H1 (cell line): ENCODE measurements at regions not wholly inside any gene's neighbourhood (a gene's known extent, or its start where the extent isn't known, plus 50 kb on each side); places are given as distances from the start of the nearest gene placed in this dataset.

Experiments used
- POLR2A ChIP-seq, 2 experiments: IDR thresholded peaks; 1 replicate in 1 of 2; 2 replicates in 1 of 2; pipeline ENCODE4 v1.6.1; 2011; ENCODE audit warnings: low read depth in 2 of 2, low read length in 2 of 2, mild to moderate bottlenecking in 2 of 2; ENCODE audit errors: control extremely low read depth in 1 of 2
- USF2 ChIP-seq: IDR thresholded peaks from 2 replicates; pipeline ENCODE4 v1.6.1; 2011; ENCODE audit warnings: low read length, improper control_type of control experiment

GRCh38 chr12:97630356-97630755, 167.8 kb downstream of the RMST start:
- TF ChIP-seq USF2 (no peak), POLR2A (IDR thresholded peaks at IDR 0.05; ENCODE audit: control extremely low read depth in 1 of 2, low read depth in 2 of 2, low read length in 2 of 2) (no peak)
